ENCODE measurements at regions not wholly inside any gene's neighbourhood (a gene's known extent, or its start where the extent isn't known, plus 50 kb on each side); places are given as distances from the start of the nearest gene placed in this dataset.

- TF ChIP-seq ZNF281 (CRISPR knock-in tag; IDR thresholded peaks at IDR 0.05; ENCODE audit: borderline replicate concordance) (no peak), ZNF503 (CRISPR knock-in tag; IDR thresholded peaks at IDR 0.05) (no peak), NCOA5 (CRISPR knock-in tag; IDR thresholded peaks at IDR 0.05) (no peak), MYC (CRISPR knock-in tag; IDR thresholded peaks at IDR 0.05; ENCODE audit: borderline replicate concordance) (no peak; the same call in 1 of the 2 replicates), GFI1 (CRISPR knock-in tag; IDR thresholded peaks at IDR 0.05; ENCODE audit: borderline replicate concordance) (no peak), RFXAP (CRISPR knock-in tag; IDR thresholded peaks at IDR 0.05; ENCODE audit: borderline replicate concordance) (peak; percentile 50; the same call in 1 of the 2 replicates), SALL1 (CRISPR knock-in tag; IDR thresholded peaks at IDR 0.05) (peak; percentile 19; the same call in 1 of the 2 replicates), CBFB (CRISPR knock-in tag; IDR thresholded peaks at IDR 0.05) (no peak), TIGD3 (CRISPR knock-in tag; IDR thresholded peaks at IDR 0.05; ENCODE audit: borderline replicate concordance) (no peak), KLF16 (CRISPR knock-in tag; IDR thresholded peaks at IDR 0.05) (no peak), POGZ (CRISPR knock-in tag; IDR thresholded peaks at IDR 0.05) (no peak), TBX2 (CRISPR knock-in tag; IDR thresholded peaks at IDR 0.05; ENCODE audit: borderline replicate concordance) (no peak), NFE2L1 (CRISPR knock-in tag; IDR thresholded peaks at IDR 0.05; ENCODE audit: borderline replicate concordance) (0 out of 2 replicates have a peak, but pooled peaks have one; percentile 61), ZNF792 (CRISPR knock-in tag; IDR thresholded peaks at IDR 0.05) (no peak), ZBTB4 (CRISPR knock-in tag; IDR thresholded peaks at IDR 0.05; ENCODE audit: borderline replicate concordance) (peak; percentile 62; the same call in 1 of the 2 replicates), ZNF710 (CRISPR knock-in tag; IDR thresholded peaks at IDR 0.05; ENCODE audit: borderline replicate concordance) (no peak), ZNF317 (CRISPR knock-in tag; IDR thresholded peaks at IDR 0.05) (no peak)
These were observed 172.2 kb downstream of the SEC14L1 start (continued) for GRCh38 chr17:77312786-77313599.

Measured in HepG2 (cell line).